ENCODE measurements at regions not wholly inside any gene's neighbourhood (a gene's known extent, or its start where the extent isn't known, plus 50 kb on each side); places are given as distances from the start of the nearest gene placed in this dataset.

GRCh38 chr18:73664896-73665295, 482.7 kb downstream of the FBXO15 start:
- Histone ChIP-seq H3K4me1 (no peaks in the 10 kb centered on the region), H3K4me3 (replicated peaks in 1 of 3) (no peak overlapping the region), H3K36me3 (no peaks in the 10 kb centered on the region), H3K9me3 (no peaks in the 10 kb centered on the region), H3K27me3 (no peaks in the 10 kb centered on the region), H3K27ac (no peak overlapping the region)
- TF ChIP-seq POLR2A (IDR thresholded peaks at IDR 0.05) (no peak), CTCF (IDR thresholded peaks at IDR 0.05) (no peak)
- intact Hi-C loops (cut with DNase I) = no loop called here
- no peak for DNase-seq
- 82 to 94% methylated on average over 2 of the region's 2 CpGs for WGBS, 2 donors

DNA sequence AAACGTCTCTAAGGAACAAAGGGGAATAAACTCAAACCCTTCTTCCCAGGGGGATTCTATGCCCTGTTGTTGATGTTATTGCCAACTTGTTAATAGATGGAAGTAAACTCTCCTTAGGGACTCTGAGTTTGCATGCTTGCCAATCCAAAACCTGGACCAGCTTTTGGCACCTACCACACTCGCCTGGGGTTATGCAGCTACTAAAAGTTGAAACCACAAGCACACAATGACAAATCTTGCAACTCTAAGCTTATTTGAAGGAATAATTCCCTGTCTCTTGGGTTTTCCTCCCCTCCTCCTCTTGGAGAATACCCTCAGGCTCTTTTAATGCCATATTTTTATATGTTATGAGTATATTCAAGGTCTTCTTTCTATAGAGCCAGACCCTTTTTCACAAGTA, 484.1 kb downstream of the FBXO15 start:
- Histone ChIP-seq H3K4me3 (replicated peaks in 1 of 3) (no peak overlapping the region), H3K27me3 (no peaks in the 10 kb centered on the region), H3K36me3 (no peaks in the 10 kb centered on the region), H3K27ac (no peak overlapping the region), H3K4me1 (no peaks in the 10 kb centered on the region), H3K9me3 (no peaks in the 10 kb centered on the region)
- no peak for TF ChIP-seq POLR2A (IDR thresholded peaks at IDR 0.05)
- no peak for TF ChIP-seq CTCF (IDR thresholded peaks at IDR 0.05)
- WGBS, 2 donors = 63 to 75% methylated on average over 2 of the region's 2 CpGs
- intact Hi-C loops (cut with DNase I) = no loop called here
- DNase-seq = no peak

DNA sequence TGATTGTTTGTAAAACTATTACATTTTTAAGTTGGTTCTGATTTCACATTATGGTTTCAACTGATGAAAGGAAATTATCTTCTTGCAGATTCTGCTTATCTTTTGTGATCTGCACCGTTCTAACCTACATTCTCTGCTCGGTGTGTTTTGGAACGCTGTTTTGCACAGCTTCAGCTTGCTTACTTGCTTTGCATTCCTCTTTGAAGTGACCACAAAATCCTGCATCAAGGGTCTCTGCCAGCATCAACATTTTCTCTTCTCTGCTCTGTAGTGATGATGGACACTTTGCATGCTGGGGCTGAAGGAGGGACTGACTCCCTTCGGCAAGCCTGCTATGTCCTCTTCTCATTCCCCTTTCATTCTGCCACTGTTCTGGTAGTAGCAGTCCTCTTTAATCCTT, 485.2 kb downstream of the FBXO15 start:
- no peak for DNase-seq
- Histone ChIP-seq H3K4me3 (replicated peaks in 1 of 3) (no peak overlapping the region), H3K9me3 (no peaks in the 10 kb centered on the region), H3K36me3 (no peaks in the 10 kb centered on the region), H3K4me1 (no peaks in the 10 kb centered on the region), H3K27ac (no peak overlapping the region), H3K27me3 (no peaks in the 10 kb centered on the region)
- TF ChIP-seq POLR2A (IDR thresholded peaks at IDR 0.05) (no peak), CTCF (IDR thresholded peaks at IDR 0.05) (no peak)
- WGBS, 2 donors = 73 to 76% methylated on average over 4 of the region's 4 CpGs
- intact Hi-C loops (cut with DNase I) = no loop called here

DNA sequence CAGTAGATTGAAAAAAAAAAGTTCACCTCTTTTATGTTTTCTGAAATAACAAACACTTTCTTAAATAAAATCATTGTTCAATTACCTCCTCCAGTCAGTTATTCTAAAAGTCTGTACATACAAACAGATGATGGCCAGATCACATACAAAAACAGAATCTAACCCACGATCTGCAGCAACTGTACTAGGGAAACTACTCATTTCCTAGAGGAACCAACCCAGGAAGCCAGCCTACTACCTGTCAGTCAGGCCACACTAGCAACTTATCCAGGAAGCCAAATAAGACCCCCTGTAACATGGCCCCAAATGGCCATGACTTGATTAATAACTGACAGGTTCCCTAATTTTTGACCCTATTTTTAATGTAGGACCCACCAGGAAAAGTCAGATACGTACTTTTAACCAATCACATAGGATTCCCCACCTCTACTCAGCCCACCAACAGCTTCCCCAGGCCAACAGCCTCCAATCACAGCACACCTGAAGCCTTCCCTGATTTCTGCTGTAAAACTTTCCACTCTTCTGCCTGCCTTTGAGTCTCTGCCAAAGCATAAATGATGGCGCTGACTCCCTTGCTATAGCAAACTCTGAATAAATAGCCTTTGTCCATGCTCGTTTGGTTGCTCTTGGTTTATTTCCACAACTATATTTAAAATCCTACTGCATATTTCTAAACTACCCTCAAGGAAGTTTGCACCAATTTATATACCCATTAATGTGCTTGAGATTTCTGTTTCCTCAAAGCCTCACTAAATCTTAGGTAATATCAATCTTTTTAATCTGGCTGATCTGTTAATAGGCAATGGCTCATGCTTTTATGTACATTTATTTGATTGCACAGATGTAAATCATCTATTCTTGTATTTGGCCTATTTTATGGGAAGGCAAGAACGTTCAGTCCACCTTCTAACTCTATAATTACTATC, 486.4 kb downstream of the FBXO15 start:
- H3K4me3 ChIP-seq (replicated peaks in 1 of 3) = no peak overlapping the region
- 68 to 73% methylated on average over 5 of the region's 5 CpGs for WGBS, 2 donors

More for the DNA sequence above, 486.4 kb downstream of the FBXO15 start:
- H3K36me3 ChIP-seq = no peaks in the 10 kb centered on the region
- intact Hi-C loops (cut with DNase I) = no loop called here
- H3K27ac ChIP-seq = no peak overlapping the region
- TF ChIP-seq POLR2A (IDR thresholded peaks at IDR 0.05) (no peak), CTCF (IDR thresholded peaks at IDR 0.05) (no peak)
- H3K4me1 ChIP-seq = no peaks in the 10 kb centered on the region
- H3K9me3 ChIP-seq = no peaks in the 10 kb centered on the region
- DNase-seq = no peak
- no peaks in the 10 kb centered on the region for H3K27me3 ChIP-seq

Measured in thyroid gland (tissue), 4 donors.